ENCODE measurements at regions not wholly inside any gene's neighbourhood (a gene's known extent, or its start where the extent isn't known, plus 50 kb on each side); places are given as distances from the start of the nearest gene placed in this dataset.
A peak's percentile ranks its signal among the peaks of the same experiment; 100 is the strongest.

DNA sequence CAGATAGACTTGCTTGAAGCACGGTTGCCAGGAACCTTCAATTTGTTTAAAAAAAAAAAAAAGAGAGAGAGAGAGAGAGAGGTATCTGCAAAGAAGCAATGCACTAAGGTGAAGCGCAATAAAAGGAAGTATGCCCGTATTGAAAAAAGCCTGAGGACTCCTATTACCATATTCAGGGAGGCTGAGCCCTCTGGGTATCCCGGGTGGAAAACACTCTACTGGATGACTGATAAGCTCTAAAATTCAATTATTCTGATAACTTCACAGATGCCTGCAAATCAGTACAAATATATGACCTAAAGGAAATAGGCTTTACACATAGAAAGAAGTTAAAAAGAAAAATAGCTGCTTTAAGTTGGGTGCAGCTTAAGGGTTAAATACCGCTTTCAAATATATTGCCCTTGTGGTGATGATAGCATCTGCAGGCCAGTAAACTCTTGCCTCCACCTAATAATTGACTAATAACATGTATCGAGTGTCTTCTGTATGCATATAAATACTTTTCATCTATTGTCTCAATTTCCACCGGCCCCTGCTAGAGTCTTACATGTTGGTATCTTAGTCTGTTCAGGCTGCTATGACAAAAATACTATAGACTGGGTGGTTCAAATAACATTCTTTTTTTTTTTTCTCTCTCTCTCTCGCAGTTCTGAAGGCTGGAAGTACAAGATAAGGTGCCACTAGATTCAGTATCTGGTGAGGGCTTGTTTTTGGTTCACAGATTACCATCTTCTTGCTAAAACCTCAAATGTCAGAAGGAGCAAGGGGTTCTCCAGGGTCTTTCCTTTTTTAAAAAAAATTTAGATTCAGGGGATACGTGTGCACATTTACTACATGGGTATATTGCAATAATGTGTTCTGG lies 187.4 kb upstream of the JARID2 start:
- Histone ChIP-seq H3K18ac (ENCODE audit: low read depth in 1 of 2, low read length in 2 of 2) (no peak overlapping the region), H3K14ac (ENCODE audit: low read length in 2 of 2) (no peak overlapping the region), H3K27me3 (ENCODE audit: control insufficient read depth in 1 of 2, insufficient read depth in 1 of 2, low read length in 2 of 2) (no peaks in the 10 kb centered on the region), H3K36me3 (ENCODE audit: control insufficient read depth in 1 of 2, insufficient read depth in 2 of 2, low read depth in 1 of 2, low read length in 2 of 2) (no peaks in the 10 kb centered on the region), H3K23ac (ENCODE audit: low read length in 2 of 2) (no peak overlapping the region), H3K9ac (ENCODE audit: low read length) (no peak overlapping the region), H3K4me2 (ENCODE audit: low read length, poor library complexity, severe bottlenecking) (no peak overlapping the region), H4K91ac (ENCODE audit: low read length) (no peak overlapping the region), H2BK5ac (ENCODE audit: low read depth, low read length, poor library complexity, severe bottlenecking) (no peak overlapping the region), H3K27ac (ENCODE audit: low read length, poor library complexity, severe bottlenecking) (no peak overlapping the region), H2AFZ (ENCODE audit: low read depth, low read length) (no peak overlapping the region), H2BK15ac (ENCODE audit: low read depth, poor library complexity, severe bottlenecking) (no peak overlapping the region), H2AK5ac (ENCODE audit: low read length, severe bottlenecking) (no peak overlapping the region), H3K4me3 (ENCODE audit: insufficient read depth in 1 of 2, low read depth in 1 of 2, low read length in 2 of 2) (no peak overlapping the region), H2BK12ac (ENCODE audit: low read length in 2 of 2) (no peak overlapping the region), H3K4ac (ENCODE audit: low read depth in 1 of 2, low read length in 2 of 2) (no peak overlapping the region), H2BK120ac (ENCODE audit: low read depth, low read length) (no peak overlapping the region), H3K4me1 (ENCODE audit: control insufficient read depth, insufficient read depth, low read depth, low read length) (no peaks in the 10 kb centered on the region), H3K79me1 (replicated peaks; ENCODE audit: low read length, poor library complexity, severe bottlenecking) (no peaks in the 10 kb centered on the region), H3K9me3 (ENCODE audit: control insufficient read depth, low read length) (peaks cover 7% of the 10 kb centered on the region), H4K8ac (ENCODE audit: low read length) (no peak overlapping the region)
- DNase-seq, result no peak
- WGBS, result 71% methylated on average over 4 of the region's 9 CpGs

DNA sequence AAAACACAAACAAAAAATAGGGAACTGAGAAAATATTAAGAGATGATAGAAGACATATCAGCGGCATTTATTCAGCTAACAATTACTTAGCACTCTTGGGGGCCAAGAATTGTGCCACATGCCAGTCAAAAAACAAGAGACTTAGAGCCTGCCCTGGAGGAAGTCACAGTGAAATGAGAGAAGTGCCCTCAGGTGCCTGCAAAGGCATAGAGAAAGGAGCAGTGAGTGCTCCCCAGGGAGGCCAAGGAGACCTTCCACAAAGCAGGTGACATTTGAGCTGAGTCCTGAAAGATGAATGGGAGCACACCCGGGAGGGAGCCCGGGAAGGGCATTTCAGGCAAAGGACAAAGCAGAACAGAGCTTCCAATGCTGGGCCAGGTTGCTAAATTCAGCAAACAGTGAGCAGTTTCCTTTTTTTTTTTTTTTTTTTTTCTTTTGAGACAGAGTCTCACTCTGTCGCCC lies 184.7 kb upstream of the JARID2 start:
- no peaks in the 10 kb centered on the region for H3K36me3 ChIP-seq (ENCODE audit: control insufficient read depth in 1 of 2, insufficient read depth in 2 of 2, low read depth in 1 of 2, low read length in 2 of 2)
- H3K9me3 ChIP-seq (ENCODE audit: control insufficient read depth, low read length), result peaks cover 7% of the 10 kb centered on the region
- H3K4me3 ChIP-seq (ENCODE audit: insufficient read depth in 1 of 2, low read depth in 1 of 2, low read length in 2 of 2), result no peak overlapping the region
- DNase-seq, result no peak
- H4K91ac ChIP-seq (ENCODE audit: low read length), result no peak overlapping the region
- H3K4me1 ChIP-seq (ENCODE audit: control insufficient read depth, insufficient read depth, low read depth, low read length), result no peaks in the 10 kb centered on the region
- H3K9ac ChIP-seq (ENCODE audit: low read length), result no peak overlapping the region
- H2BK5ac ChIP-seq (ENCODE audit: low read depth, low read length, poor library complexity, severe bottlenecking), result no peak overlapping the region
- no peak overlapping the region for H2BK120ac ChIP-seq (ENCODE audit: low read depth, low read length)
- no peak overlapping the region for H2AK5ac ChIP-seq (ENCODE audit: low read length, severe bottlenecking)
- 82% methylated on average over 4 of the region's 4 CpGs for WGBS
- H3K27ac ChIP-seq (ENCODE audit: low read length, poor library complexity, severe bottlenecking), result no peak overlapping the region
- no peak overlapping the region for H2AFZ ChIP-seq (ENCODE audit: low read depth, low read length)
- H3K4me2 ChIP-seq (ENCODE audit: low read length, poor library complexity, severe bottlenecking), result no peak overlapping the region
- H3K4ac ChIP-seq (ENCODE audit: low read depth in 1 of 2, low read length in 2 of 2), result no peak overlapping the region
- H2BK12ac ChIP-seq (ENCODE audit: low read length in 2 of 2), result no peak overlapping the region
- H3K23ac ChIP-seq (ENCODE audit: low read length in 2 of 2), result no peak overlapping the region
- H4K8ac ChIP-seq (ENCODE audit: low read length), result no peak overlapping the region
- no peak overlapping the region for H3K14ac ChIP-seq (ENCODE audit: low read length in 2 of 2)
- H3K27me3 ChIP-seq (ENCODE audit: control insufficient read depth in 1 of 2, insufficient read depth in 1 of 2, low read length in 2 of 2), result no peaks in the 10 kb centered on the region
- no peak overlapping the region for H2BK15ac ChIP-seq (ENCODE audit: low read depth, poor library complexity, severe bottlenecking)
- no peak overlapping the region for H3K18ac ChIP-seq (ENCODE audit: low read depth in 1 of 2, low read length in 2 of 2)
- H3K79me1 ChIP-seq (replicated peaks; ENCODE audit: low read length, poor library complexity, severe bottlenecking), result no peaks in the 10 kb centered on the region

- H3K36me3 ChIP-seq (ENCODE audit: control insufficient read depth in 1 of 2, insufficient read depth in 2 of 2, low read depth in 1 of 2, low read length in 2 of 2), result no peaks in the 10 kb centered on the region
- H2BK15ac ChIP-seq (ENCODE audit: low read depth, poor library complexity, severe bottlenecking), result no peak overlapping the region
- H3K14ac ChIP-seq (ENCODE audit: low read length in 2 of 2), result no peak overlapping the region
- H3K4me3 ChIP-seq (ENCODE audit: insufficient read depth in 1 of 2, low read depth in 1 of 2, low read length in 2 of 2), result no peak overlapping the region
- DNase-seq, result no peak
- 79% methylated on average over 6 of the region's 6 CpGs for WGBS
- no peak overlapping the region for H2BK120ac ChIP-seq (ENCODE audit: low read depth, low read length)
- no peak overlapping the region for H4K8ac ChIP-seq (ENCODE audit: low read length)
- no peak overlapping the region for H2BK5ac ChIP-seq (ENCODE audit: low read depth, low read length, poor library complexity, severe bottlenecking)
- H2AFZ ChIP-seq (ENCODE audit: low read depth, low read length), result no peak overlapping the region
- no peak overlapping the region for H3K18ac ChIP-seq (ENCODE audit: low read depth in 1 of 2, low read length in 2 of 2)
- no peak overlapping the region for H2AK5ac ChIP-seq (ENCODE audit: low read length, severe bottlenecking)
- H3K27me3 ChIP-seq (ENCODE audit: control insufficient read depth in 1 of 2, insufficient read depth in 1 of 2, low read length in 2 of 2), result no peaks in the 10 kb centered on the region
- H3K27ac ChIP-seq (ENCODE audit: low read length, poor library complexity, severe bottlenecking), result no peak overlapping the region
- no peak overlapping the region for H2BK12ac ChIP-seq (ENCODE audit: low read length in 2 of 2)
- H4K91ac ChIP-seq (ENCODE audit: low read length), result no peak overlapping the region
- peaks cover 7% of the 10 kb centered on the region for H3K9me3 ChIP-seq (ENCODE audit: control insufficient read depth, low read length)
- H3K4me2 ChIP-seq (ENCODE audit: low read length, poor library complexity, severe bottlenecking), result no peak overlapping the region
- H3K4me1 ChIP-seq (ENCODE audit: control insufficient read depth, insufficient read depth, low read depth, low read length), result no peaks in the 10 kb centered on the region
- H3K79me1 ChIP-seq (replicated peaks; ENCODE audit: low read length, poor library complexity, severe bottlenecking), result no peaks in the 10 kb centered on the region
- no peak overlapping the region for H3K9ac ChIP-seq (ENCODE audit: low read length)
- H3K23ac ChIP-seq (ENCODE audit: low read length in 2 of 2), result no peak overlapping the region
- H3K4ac ChIP-seq (ENCODE audit: low read depth in 1 of 2, low read length in 2 of 2), result no peak overlapping the region
Measured at GRCh38 chr6:15061908-15062515, 183.9 kb upstream of the JARID2 start.

GRCh38 chr6:15062516-15063252 lies 183.2 kb upstream of the JARID2 start:
- peak overlapping the region; percentile 42 for H2BK120ac ChIP-seq (ENCODE audit: low read depth, low read length)
- H2BK5ac ChIP-seq (ENCODE audit: low read depth, low read length, poor library complexity, severe bottlenecking), result no peak overlapping the region
- H3K4ac ChIP-seq (ENCODE audit: low read depth in 1 of 2, low read length in 2 of 2), result no peak overlapping the region
- H3K27ac ChIP-seq (ENCODE audit: low read length, poor library complexity, severe bottlenecking), result no peak overlapping the region
- H2AK5ac ChIP-seq (ENCODE audit: low read length, severe bottlenecking), result no peak overlapping the region
- no peaks in the 10 kb centered on the region for H3K36me3 ChIP-seq (ENCODE audit: control insufficient read depth in 1 of 2, insufficient read depth in 2 of 2, low read depth in 1 of 2, low read length in 2 of 2)
- no peak overlapping the region for H3K14ac ChIP-seq (ENCODE audit: low read length in 2 of 2)
- H3K9me3 ChIP-seq (ENCODE audit: control insufficient read depth, low read length), result peaks cover 7% of the 10 kb centered on the region
- no peak overlapping the region for H2BK12ac ChIP-seq (ENCODE audit: low read length in 2 of 2)
- H3K4me2 ChIP-seq (ENCODE audit: low read length, poor library complexity, severe bottlenecking), result no peak overlapping the region
- H2BK15ac ChIP-seq (ENCODE audit: low read depth, poor library complexity, severe bottlenecking), result no peak overlapping the region
- no peak overlapping the region for H3K9ac ChIP-seq (ENCODE audit: low read length)
- no peaks in the 10 kb centered on the region for H3K27me3 ChIP-seq (ENCODE audit: control insufficient read depth in 1 of 2, insufficient read depth in 1 of 2, low read length in 2 of 2)
- H3K4me1 ChIP-seq (ENCODE audit: control insufficient read depth, insufficient read depth, low read depth, low read length), result no peaks in the 10 kb centered on the region
- no peak overlapping the region for H3K18ac ChIP-seq (ENCODE audit: low read depth in 1 of 2, low read length in 2 of 2)
- no peak overlapping the region for H3K4me3 ChIP-seq (ENCODE audit: insufficient read depth in 1 of 2, low read depth in 1 of 2, low read length in 2 of 2)
- peak; percentile 95 for DNase-seq
- no peak overlapping the region for H2AFZ ChIP-seq (ENCODE audit: low read depth, low read length)
- H4K8ac ChIP-seq (ENCODE audit: low read length), result no peak overlapping the region
- H3K79me1 ChIP-seq (replicated peaks; ENCODE audit: low read length, poor library complexity, severe bottlenecking), result no peaks in the 10 kb centered on the region
- H3K23ac ChIP-seq (ENCODE audit: low read length in 2 of 2), result no peak overlapping the region
- 98% methylated on average over 3 of the region's 8 CpGs for WGBS
- H4K91ac ChIP-seq (ENCODE audit: low read length), result no peak overlapping the region

Data from mesenchymal stem cell (in vitro differentiated cells and primary cell).